Activated T-cell treated with anti-CD3 and anti-CD28 coated beads, Interleukin-2, amount 50 U/mL, for 48 hours (primary cell): ENCODE measurements at regions not wholly inside any gene's neighbourhood (a gene's known extent, or its start where the extent isn't known, plus 50 kb on each side); places are given as distances from the start of the nearest gene placed in this dataset.
A peak's percentile ranks its signal among the peaks of the same experiment; 100 is the strongest.
"Not testable (repeated sequence)": the region's sequence is repeated elsewhere in the genome, so short reads cannot be mapped to it uniquely, and the experiment has no call there.

ENCODE experiments used
- DNase-seq, 2 experiments: peaks; one replicate each; pipeline ENCODE4 v3.0.0-alpha.2; 2020

- DNase-seq = no peak
Measured at GRCh38 chr16:80114699-80115098, 426.1 kb upstream of the DYNLRB2 start.

- DNase-seq = no peak
Measured at GRCh38 chr16:80113873-80114574, 426.8 kb upstream of the DYNLRB2 start.

GRCh38 chr16:80109581-80109980, 431.2 kb upstream of the DYNLRB2 start:
- no peak for DNase-seq

GRCh38 chr16:80107900-80108299, 432.9 kb upstream of the DYNLRB2 start:
- DNase-seq = no peak

DNA sequence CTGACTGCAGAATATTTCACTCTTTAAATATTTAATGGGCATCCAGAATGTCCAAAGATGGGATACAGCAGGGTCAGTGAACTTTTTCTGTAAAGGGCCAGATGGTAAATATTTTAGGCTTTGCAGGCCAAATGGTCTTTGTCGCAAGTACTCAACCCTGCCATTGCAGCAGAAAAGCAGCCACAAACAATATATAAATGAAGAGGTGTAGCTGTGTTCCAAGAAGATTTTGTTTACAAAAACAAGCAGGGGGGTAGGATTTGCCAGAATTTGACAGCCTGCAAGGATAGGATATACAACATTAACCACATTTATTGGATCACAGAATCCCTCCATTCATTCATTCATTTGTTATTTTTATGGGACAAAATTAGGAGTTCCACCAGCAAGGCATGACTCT, 435.0 kb upstream of the DYNLRB2 start:
- DNase-seq = no peak

DNA sequence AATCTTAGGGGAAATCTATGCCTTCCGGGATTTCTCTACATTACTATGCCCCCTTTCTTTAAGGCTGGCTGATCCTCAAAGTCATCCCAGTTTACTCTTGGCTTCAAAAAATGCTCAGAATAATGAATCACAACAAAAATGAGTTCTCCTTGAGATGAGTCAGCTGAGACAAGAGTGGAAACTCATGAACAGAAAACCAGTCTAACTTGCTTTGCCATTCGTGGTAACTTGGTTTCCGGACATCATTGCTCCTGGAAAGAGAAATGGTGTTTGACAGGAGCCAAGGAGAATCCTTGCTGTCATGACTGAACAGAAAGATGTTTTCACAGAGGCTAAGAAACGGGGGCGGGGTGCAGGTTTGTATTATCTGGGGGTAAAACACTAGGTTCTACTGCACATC, 435.6 kb upstream of the DYNLRB2 start:
- DNase-seq = no peak

- no peak for DNase-seq
Measured at GRCh38 chr16:80104401-80104800, 436.4 kb upstream of the DYNLRB2 start.

DNA sequence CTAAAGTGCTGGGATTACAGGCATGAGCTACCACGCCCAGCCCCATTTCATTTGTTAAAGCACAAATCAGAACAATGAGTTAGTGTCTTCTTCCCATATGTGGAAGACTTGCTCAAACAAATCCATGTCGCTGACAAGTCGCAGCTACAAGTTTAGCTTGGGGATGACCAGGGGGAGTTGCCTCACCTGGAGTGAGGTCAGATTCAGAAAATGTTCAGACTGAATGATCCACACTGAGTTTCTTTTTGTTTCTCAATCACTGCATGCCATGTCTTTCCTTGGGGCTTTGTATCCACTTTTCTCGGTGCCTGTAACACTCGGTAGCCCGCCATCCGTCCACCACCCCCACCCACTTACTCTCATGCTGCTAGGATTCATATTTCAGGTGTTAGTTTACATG, 437.3 kb upstream of the DYNLRB2 start:
- no peak for DNase-seq

DNA sequence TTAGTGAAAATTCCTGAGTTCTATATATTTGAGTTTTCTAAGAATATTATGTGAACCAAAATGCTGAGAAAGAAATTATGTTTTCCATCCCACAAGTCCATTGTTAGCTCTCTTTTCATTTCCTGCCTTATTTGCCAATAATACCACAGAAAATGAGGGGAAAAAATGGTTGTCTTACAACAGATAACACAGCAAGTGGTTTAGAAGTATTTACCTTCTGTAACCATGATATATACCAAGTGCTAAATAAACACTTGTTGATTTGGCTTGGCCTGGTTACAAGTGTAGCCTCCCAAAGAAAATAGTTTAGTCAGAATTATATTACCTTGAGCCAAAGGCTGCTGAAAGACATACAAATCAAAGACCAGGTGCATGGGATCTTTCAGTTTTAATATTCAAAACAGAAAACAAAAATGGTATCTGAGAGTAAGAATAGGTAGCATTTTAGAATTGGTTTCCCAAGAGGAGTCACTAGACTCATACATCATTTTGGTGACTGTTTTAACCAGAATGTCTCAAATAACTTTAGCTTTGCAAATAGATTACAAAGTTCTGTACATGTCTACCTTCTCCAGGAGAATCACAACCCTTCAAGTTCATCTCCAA, 439.8 kb upstream of the DYNLRB2 start:
- no peak for DNase-seq

GRCh38 chr16:80100186-80100585, 440.6 kb upstream of the DYNLRB2 start:
- DNase-seq = no peak

- no peak for DNase-seq
Measured at GRCh38 chr16:80097098-80097497, 443.7 kb upstream of the DYNLRB2 start.

DNA sequence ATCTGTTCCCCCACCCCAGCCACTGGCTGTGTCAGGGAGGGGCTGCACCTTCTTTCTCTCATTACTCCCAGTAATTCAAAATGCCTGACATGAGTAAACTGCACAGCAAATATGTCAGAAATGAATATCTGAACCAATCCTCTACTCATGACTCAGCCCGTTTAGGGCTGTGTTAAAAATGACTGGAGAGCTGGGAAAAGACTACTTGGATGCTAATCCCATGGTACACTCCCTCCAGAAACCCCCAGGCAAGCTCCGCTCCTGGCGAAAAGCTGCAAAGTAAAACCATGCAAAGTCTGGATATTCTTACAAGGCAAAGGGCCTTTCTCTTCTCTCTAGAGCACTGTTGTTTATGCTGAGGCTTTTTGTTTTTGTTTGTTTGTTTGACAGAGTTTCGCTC, 448.1 kb upstream of the DYNLRB2 start:
- no peak for DNase-seq

DNA sequence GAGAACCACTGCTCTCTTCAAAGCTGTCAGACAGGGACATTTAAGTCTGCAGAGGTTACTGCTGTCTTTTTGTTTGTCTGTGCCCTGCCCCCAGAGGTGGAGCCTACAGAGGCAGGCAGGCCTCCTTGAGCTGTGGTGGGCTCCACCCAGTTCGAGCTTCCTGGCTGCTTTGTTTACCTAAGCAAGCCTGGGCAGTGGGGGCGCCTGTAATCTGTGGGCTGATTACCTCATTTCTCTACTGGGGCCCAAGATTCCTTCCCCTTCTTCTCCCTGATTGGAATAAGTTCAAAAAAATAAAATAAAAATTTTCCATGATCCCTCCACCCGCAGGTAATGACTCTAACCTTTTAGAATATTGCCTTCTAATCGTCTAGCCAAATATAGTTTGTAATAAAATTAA, 449.3 kb upstream of the DYNLRB2 start:
- DNase-seq = not testable (repeated sequence)

- no peak for DNase-seq
Measured at GRCh38 chr16:80085606-80086005, 455.2 kb upstream of the DYNLRB2 start.

- DNase-seq = peak in 1 of 2 experiments; percentile 20
Measured at GRCh38 chr16:80084614-80085013, 456.2 kb upstream of the DYNLRB2 start.

GRCh38 chr16:80084163-80084562, 456.6 kb upstream of the DYNLRB2 start:
- no peak for DNase-seq

DNA sequence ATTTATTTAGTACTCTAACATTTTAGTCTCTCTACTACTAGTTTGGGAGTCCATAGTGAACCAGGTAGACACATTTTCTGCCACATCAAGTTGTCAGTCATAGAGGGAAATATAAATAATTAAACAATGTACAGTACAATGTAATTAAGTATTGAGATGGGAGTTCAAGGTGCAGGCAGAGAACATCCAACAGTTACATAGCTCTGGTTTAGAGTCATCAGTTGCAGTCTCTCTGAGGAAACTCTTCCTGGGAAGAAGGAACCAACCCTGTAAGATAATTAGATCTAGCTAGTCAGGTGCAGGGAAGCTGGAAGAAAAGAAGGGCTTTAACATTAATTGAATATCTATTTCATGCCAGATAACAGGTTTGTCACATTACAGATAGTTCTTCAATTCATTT, 457.9 kb upstream of the DYNLRB2 start:
- DNase-seq = no peak

DNA sequence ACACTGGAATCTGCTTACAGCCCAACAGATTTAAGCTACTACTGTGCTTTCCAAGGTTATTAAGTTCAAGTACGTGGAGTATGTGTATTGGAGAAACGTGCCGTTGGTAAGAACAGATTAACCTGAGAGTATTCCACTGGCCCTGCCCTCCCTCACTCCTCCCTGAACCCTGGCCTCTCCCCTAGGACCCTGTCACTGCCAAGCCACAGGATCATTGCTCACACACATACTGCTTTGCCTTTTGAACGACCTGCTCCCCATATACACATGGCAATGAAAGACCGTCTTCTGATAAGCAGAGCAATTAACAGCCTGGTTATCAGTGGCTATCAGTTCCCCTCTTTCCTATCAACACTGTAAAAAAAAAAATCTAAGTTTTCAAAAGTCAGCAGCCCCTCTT, 458.9 kb upstream of the DYNLRB2 start:
- DNase-seq = no peak

GRCh38 chr16:80080287-80080851, 460.4 kb upstream of the DYNLRB2 start:
- no peak for DNase-seq

DNA sequence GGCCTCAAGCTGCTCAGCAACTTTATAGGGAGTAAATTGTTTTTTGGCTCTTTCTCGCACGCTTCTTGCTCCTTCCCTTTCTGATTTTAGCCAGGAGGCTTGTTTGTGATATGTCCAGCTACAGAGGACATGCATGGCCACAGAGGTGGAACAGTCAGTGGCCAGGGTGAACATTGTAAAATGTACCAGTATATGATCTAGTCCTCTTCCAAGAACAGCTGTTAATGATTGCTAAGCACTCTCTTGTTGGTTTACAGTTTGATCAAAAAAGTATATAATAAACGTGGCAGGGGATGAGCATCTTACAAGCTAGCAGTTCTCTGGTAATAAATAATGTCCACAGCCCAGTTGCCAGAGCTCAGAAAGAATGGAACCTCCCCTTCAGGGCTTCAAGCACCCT, 461.7 kb upstream of the DYNLRB2 start:
- DNase-seq = no peak

DNA sequence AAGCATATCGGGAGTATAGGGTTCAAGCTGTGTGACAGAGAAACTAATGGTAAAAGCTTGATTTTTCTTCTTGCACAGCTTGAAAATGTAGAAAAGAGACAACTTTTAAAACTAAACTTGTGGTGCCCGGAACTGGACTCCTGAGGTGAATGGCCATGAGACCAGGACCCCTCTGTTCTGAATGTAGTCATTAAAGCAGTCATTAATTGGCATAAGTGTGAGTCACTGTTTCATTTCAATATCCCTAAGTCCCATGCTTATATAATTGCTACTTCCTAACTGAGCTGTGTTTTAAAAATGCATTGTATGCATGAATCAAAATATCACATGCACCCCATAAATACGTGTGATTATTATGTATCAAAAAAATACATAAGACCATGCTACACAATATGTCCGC, 463.1 kb upstream of the DYNLRB2 start:
- DNase-seq = no peak

DNA sequence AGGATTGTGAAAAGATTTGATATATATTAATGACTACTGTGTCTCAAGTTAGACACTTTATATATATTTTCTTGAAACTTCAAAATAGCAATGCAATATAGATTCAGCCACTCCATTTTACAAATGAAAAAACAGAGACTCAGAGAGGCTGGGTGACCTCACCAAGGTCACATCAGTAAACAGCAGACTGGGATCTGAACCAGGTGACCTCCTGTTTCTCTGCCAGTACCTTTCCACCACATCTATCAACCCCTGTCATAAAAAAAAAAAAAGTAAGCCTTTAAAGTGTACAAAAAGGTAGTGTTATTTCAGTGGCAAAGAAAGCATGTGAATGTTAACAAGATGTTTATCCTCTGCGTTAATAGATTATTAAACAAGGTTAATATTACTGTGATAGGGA, 466.5 kb upstream of the DYNLRB2 start:
- no peak for DNase-seq

DNA sequence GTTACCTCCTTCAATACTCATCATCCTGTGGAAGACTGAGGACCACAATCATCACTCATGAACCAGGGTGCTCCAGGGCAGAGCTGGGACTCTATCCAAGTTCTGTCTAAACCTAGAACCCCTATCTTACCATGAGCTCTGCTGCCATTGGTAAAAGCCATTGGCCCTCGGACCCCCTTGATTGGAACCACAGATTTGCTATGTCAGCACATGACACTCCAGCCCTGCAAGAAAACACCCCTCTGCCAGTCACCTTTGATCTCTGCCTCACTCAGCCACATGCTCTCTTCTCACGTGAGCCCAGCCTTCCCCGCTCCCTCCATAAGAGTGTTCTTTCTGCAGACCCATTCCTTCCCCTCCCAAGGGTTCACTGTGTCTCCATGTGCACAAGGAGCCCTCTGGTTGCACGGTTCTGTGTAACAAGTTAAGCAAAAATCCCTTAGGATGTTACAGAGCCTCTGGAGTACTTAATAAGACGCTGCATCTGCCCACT, 468.8 kb upstream of the DYNLRB2 start:
- no peak for DNase-seq

GRCh38 chr16:80066805-80067580, 466.5 kb upstream of the MAF start:
- no peak for DNase-seq
